GM18519 (cell line): ENCODE measurements at regions not wholly inside any gene's neighbourhood (a gene's known extent, or its start where the extent isn't known, plus 50 kb on each side); places are given as distances from the start of the nearest gene placed in this dataset.

Experiments used
- ATAC-seq: cut with Tn5 transposase; IDR thresholded peaks from one replicate; pipeline ENCODE4 v1.9.1; 2021; ENCODE audit warnings: mild to moderate bottlenecking, moderate library complexity; ENCODE audit not compliant: unreplicated experiment, low FRiP score

- no peak for ATAC-seq
Measured at GRCh38 chr3:159123877-159124276, 322.0 kb downstream of the MFSD1 start.

GRCh38 chr3:159126261-159127020, 324.6 kb downstream of the MFSD1 start:
- no peak for ATAC-seq

- no peak for ATAC-seq
Measured at GRCh38 chr3:159127021-159127392, 325.2 kb downstream of the MFSD1 start.

GRCh38 chr3:159128628-159129027, 326.8 kb downstream of the MFSD1 start:
- no peak for ATAC-seq

- peak; percentile 69 for ATAC-seq
Measured at GRCh38 chr3:159130108-159130507, 328.3 kb downstream of the MFSD1 start.

- ATAC-seq: no peak
Measured at GRCh38 chr3:159131376-159131775, 329.5 kb downstream of the MFSD1 start.

- ATAC-seq: no peak
Measured at GRCh38 chr3:159137949-159138348, 336.1 kb downstream of the MFSD1 start.

- ATAC-seq: no peak
Measured at GRCh38 chr3:159139326-159139725, 337.5 kb downstream of the MFSD1 start.

GRCh38 chr3:159144472-159144871, 342.6 kb downstream of the MFSD1 start:
- no peak for ATAC-seq

- no peak for ATAC-seq
Measured at GRCh38 chr3:159144891-159145290, 343.0 kb downstream of the MFSD1 start.

GRCh38 chr3:159146392-159146791, 344.5 kb downstream of the MFSD1 start:
- no peak for ATAC-seq

GRCh38 chr3:159146856-159147435, 345.1 kb downstream of the MFSD1 start:
- ATAC-seq: no peak

- no peak for ATAC-seq
Measured at GRCh38 chr3:159147813-159148212, 346.0 kb downstream of the MFSD1 start.

- ATAC-seq: no peak
Measured at GRCh38 chr3:159148466-159148865, 346.6 kb downstream of the MFSD1 start.

GRCh38 chr3:159149131-159149530, 347.3 kb downstream of the MFSD1 start:
- ATAC-seq: no peak

- no peak for ATAC-seq
Measured at GRCh38 chr3:159149633-159150032, 347.8 kb downstream of the MFSD1 start.

- ATAC-seq: no peak
Measured at GRCh38 chr3:159150180-159150579, 348.3 kb downstream of the MFSD1 start.

- no peak for ATAC-seq
Measured at GRCh38 chr3:159151130-159151529, 349.3 kb downstream of the MFSD1 start.

- no peak for ATAC-seq
Measured at GRCh38 chr3:159157275-159157674, 355.4 kb downstream of the MFSD1 start.

GRCh38 chr3:159158213-159158612, 356.4 kb downstream of the MFSD1 start:
- ATAC-seq: peak; percentile 78

- ATAC-seq: no peak
Measured at GRCh38 chr3:159158801-159159200, 356.9 kb downstream of the MFSD1 start.

- ATAC-seq: no peak
Measured at GRCh38 chr3:159159546-159159945, 357.7 kb downstream of the MFSD1 start.
